HG03066 (cell line): ENCODE measurements at regions not wholly inside any gene's neighbourhood (a gene's known extent, or its start where the extent isn't known, plus 50 kb on each side); places are given as distances from the start of the nearest gene placed in this dataset.

Experiments used
- ATAC-seq: cut with Tn5 transposase; IDR thresholded peaks from one replicate; pipeline ENCODE4 v1.9.1; 2021; ENCODE audit warnings: low read depth; ENCODE audit not compliant: unreplicated experiment

- ATAC-seq: no peak
Measured at GRCh38 chr7:12066521-12066920, 144.6 kb upstream of the TMEM106B start.

- peak; percentile 74 for ATAC-seq
Measured at GRCh38 chr7:12067156-12067831, 143.8 kb upstream of the TMEM106B start.

GRCh38 chr7:12069757-12070156, 141.3 kb upstream of the TMEM106B start:
- ATAC-seq: no peak

GRCh38 chr7:12074889-12075288, 136.2 kb upstream of the TMEM106B start:
- no peak for ATAC-seq

- no peak for ATAC-seq
Measured at GRCh38 chr7:12080006-12080405, 131.1 kb upstream of the TMEM106B start.

- ATAC-seq: no peak
Measured at GRCh38 chr7:12085516-12085915, 125.6 kb upstream of the TMEM106B start.

GRCh38 chr7:12089951-12090756, 120.9 kb upstream of the TMEM106B start:
- no peak for ATAC-seq

- ATAC-seq: no peak
Measured at GRCh38 chr7:12090757-12091221, 120.3 kb upstream of the TMEM106B start.

GRCh38 chr7:12091231-12091630, 119.9 kb upstream of the TMEM106B start:
- no peak for ATAC-seq

GRCh38 chr7:12092499-12093130, 118.5 kb upstream of the TMEM106B start:
- no peak for ATAC-seq

- no peak for ATAC-seq
Measured at GRCh38 chr7:12093365-12093764, 117.7 kb upstream of the TMEM106B start.

GRCh38 chr7:12094365-12094921, 116.7 kb upstream of the TMEM106B start:
- no peak for ATAC-seq

- ATAC-seq: no peak
Measured at GRCh38 chr7:12102126-12102525, 109.0 kb upstream of the TMEM106B start.

GRCh38 chr7:12102527-12102926, 108.6 kb upstream of the TMEM106B start:
- no peak for ATAC-seq

GRCh38 chr7:12103948-12104347, 107.1 kb upstream of the TMEM106B start:
- ATAC-seq: no peak

GRCh38 chr7:12107381-12107780, 103.7 kb upstream of the TMEM106B start:
- ATAC-seq: no peak

- ATAC-seq: no peak
Measured at GRCh38 chr7:12107841-12108254, 103.2 kb upstream of the TMEM106B start.

GRCh38 chr7:12110425-12110824, 100.7 kb upstream of the TMEM106B start:
- no peak for ATAC-seq

GRCh38 chr7:12111422-12112405, 99.4 kb upstream of the TMEM106B start:
- ATAC-seq: no peak

- no peak for ATAC-seq
Measured at GRCh38 chr7:12117170-12117569, 93.9 kb upstream of the TMEM106B start.
